ENCODE measurements at regions not wholly inside any gene's neighbourhood (a gene's known extent, or its start where the extent isn't known, plus 50 kb on each side); places are given as distances from the start of the nearest gene placed in this dataset.
A peak's percentile ranks its signal among the peaks of the same experiment; 100 is the strongest.

GRCh38 chr1:221373795-221374194 is 368.1 kb downstream of the DUSP10 start:
- no peaks in the 10 kb centered on the region for H3K27me3 ChIP-seq (ENCODE audit: control insufficient read depth, insufficient read depth, low read length)
- no peak overlapping the region for H3K4me2 ChIP-seq (ENCODE audit: low read length)
- no peak overlapping the region for H2AFZ ChIP-seq
- no peak for TF ChIP-seq CTCF (IDR thresholded peaks at IDR 0.05)
- H3K9ac ChIP-seq = no peak overlapping the region
- no peaks in the 10 kb centered on the region for H3K4me1 ChIP-seq
- H3K36me3 ChIP-seq (ENCODE audit: control insufficient read depth, insufficient read depth, low read length) = no peaks in the 10 kb centered on the region
- no peak overlapping the region for H3K27ac ChIP-seq
- H3K9me3 ChIP-seq (ENCODE audit: control insufficient read depth, low read length) = no peaks in the 10 kb centered on the region
- no peaks in the 10 kb centered on the region for H3K79me2 ChIP-seq
- H3K4me3 ChIP-seq (ENCODE audit: low read depth, low read length) = no peak overlapping the region

- Histone ChIP-seq H2AFZ (no peak overlapping the region), H3K9me3 (ENCODE audit: control insufficient read depth, low read length) (no peaks in the 10 kb centered on the region), H3K4me2 (ENCODE audit: low read length) (no peak overlapping the region), H3K9ac (no peak overlapping the region), H3K4me1 (no peaks in the 10 kb centered on the region), H3K4me3 (ENCODE audit: low read depth, low read length) (no peak overlapping the region), H3K36me3 (ENCODE audit: control insufficient read depth, insufficient read depth, low read length) (no peaks in the 10 kb centered on the region), H3K27me3 (ENCODE audit: control insufficient read depth, insufficient read depth, low read length) (no peaks in the 10 kb centered on the region), H3K27ac (no peak overlapping the region), H3K79me2 (no peaks in the 10 kb centered on the region)
- no peak for TF ChIP-seq CTCF (IDR thresholded peaks at IDR 0.05)
Observed at GRCh38 chr1:221376286-221376685, 365.6 kb downstream of the DUSP10 start.

DNA sequence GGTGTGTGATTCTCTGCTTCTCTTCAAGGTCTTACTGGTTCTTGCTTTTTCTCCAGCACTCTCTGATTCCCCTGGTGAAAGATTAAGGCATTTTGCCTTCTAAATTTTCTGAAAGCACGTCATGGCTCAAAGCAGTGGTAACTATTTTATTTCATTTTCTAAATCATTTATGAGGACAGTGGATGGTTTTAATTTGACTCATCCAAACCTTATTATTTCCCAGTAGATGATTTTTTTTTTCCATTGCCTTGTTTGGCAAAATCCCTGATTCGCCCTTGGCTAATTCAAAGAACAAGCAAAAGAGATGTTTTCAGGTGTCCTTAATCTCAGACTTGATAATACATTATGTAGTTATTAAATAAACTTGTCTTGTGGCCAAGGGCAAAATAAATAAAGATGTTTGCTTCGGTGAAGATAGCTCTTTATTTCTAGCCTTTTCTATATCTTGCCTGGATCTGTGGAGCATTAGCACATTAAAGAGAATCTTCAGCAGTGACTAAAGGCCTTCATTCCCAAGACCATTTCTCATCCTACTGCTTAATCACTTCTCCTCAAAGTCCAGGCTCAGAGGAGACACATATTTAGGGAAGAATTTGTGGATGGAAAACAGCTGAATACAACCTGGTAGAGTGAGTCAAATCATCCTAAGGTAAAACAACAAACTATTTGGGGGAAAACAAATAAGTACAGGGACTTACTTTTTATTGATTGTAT is 359.8 kb downstream of the DUSP10 start:
- no peak overlapping the region for H2AFZ ChIP-seq
- no peaks in the 10 kb centered on the region for H3K27me3 ChIP-seq (ENCODE audit: control insufficient read depth, insufficient read depth, low read length)
- no peak overlapping the region for H3K9ac ChIP-seq
- H3K4me1 ChIP-seq = no peaks in the 10 kb centered on the region
- no peak overlapping the region for H3K4me3 ChIP-seq (ENCODE audit: low read depth, low read length)
- H3K9me3 ChIP-seq (ENCODE audit: control insufficient read depth, low read length) = no peaks in the 10 kb centered on the region
- no peaks in the 10 kb centered on the region for H3K79me2 ChIP-seq
- no peak for TF ChIP-seq CTCF (IDR thresholded peaks at IDR 0.05)
- no peak overlapping the region for H3K27ac ChIP-seq
- no peaks in the 10 kb centered on the region for H3K36me3 ChIP-seq (ENCODE audit: control insufficient read depth, insufficient read depth, low read length)
- no peak overlapping the region for H3K4me2 ChIP-seq (ENCODE audit: low read length)

DNA sequence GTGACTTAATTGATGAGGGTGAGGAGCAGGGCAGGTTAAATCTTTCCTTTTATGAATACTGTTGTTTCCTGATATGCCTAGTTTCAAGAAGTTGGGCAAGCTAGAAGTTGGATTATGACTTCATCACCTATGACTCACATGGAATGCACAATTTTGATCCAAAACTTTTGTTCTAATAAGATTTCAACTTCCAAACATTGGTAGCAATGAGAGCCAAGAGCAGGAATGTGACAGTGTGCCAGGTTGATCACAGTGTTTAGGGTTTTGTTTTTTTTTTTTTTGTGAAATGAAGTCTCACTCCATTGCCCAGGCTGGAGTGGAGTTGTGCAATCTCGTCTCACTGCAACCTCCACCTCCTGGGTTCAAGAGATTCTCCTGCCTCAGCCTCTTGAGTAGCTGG is 349.4 kb downstream of the DUSP10 start:
- no peaks in the 10 kb centered on the region for H3K4me1 ChIP-seq
- TF ChIP-seq CTCF (IDR thresholded peaks at IDR 0.05) = no peak
- no peak overlapping the region for H3K4me2 ChIP-seq (ENCODE audit: low read length)
- no peaks in the 10 kb centered on the region for H3K27me3 ChIP-seq (ENCODE audit: control insufficient read depth, insufficient read depth, low read length)
- H3K9me3 ChIP-seq (ENCODE audit: control insufficient read depth, low read length) = no peaks in the 10 kb centered on the region
- H3K27ac ChIP-seq = no peak overlapping the region
- H3K79me2 ChIP-seq = no peaks in the 10 kb centered on the region
- no peaks in the 10 kb centered on the region for H3K36me3 ChIP-seq (ENCODE audit: control insufficient read depth, insufficient read depth, low read length)
- H3K9ac ChIP-seq = no peak overlapping the region
- H3K4me3 ChIP-seq (ENCODE audit: low read depth, low read length) = no peak overlapping the region
- H2AFZ ChIP-seq = no peak overlapping the region

- no peak for TF ChIP-seq CTCF (IDR thresholded peaks at IDR 0.05)
- H3K79me2 ChIP-seq = no peaks in the 10 kb centered on the region
- no peaks in the 10 kb centered on the region for H3K27me3 ChIP-seq (ENCODE audit: control insufficient read depth, insufficient read depth, low read length)
- no peaks in the 10 kb centered on the region for H3K4me1 ChIP-seq
- H3K9ac ChIP-seq = no peak overlapping the region
- no peak overlapping the region for H2AFZ ChIP-seq
- H3K4me2 ChIP-seq (ENCODE audit: low read length) = no peak overlapping the region
- H3K27ac ChIP-seq = peak overlapping the region; percentile 19
- no peaks in the 10 kb centered on the region for H3K9me3 ChIP-seq (ENCODE audit: control insufficient read depth, low read length)
- no peak overlapping the region for H3K4me3 ChIP-seq (ENCODE audit: low read depth, low read length)
- H3K36me3 ChIP-seq (ENCODE audit: control insufficient read depth, insufficient read depth, low read length) = no peaks in the 10 kb centered on the region
Observed at GRCh38 chr1:221394011-221394544, 347.8 kb downstream of the DUSP10 start.
